MM.1S (cell line): ENCODE measurements at regions not wholly inside any gene's neighbourhood (a gene's known extent, or its start where the extent isn't known, plus 50 kb on each side); places are given as distances from the start of the nearest gene placed in this dataset.

Experiments
- CTCF ChIP-seq: fragments of 300-600 bp; sonication (generic); IDR thresholded peaks from 2 replicates; pipeline ENCODE4 v1.5.1; 2016; ENCODE audit warnings: antibody characterized with exemption, low read length, mixed read lengths
- EZH2 ChIP-seq: fragments of 300-600 bp; sonication (generic); optimal IDR thresholded peaks from 2 replicates; pipeline ENCODE3; 2017; ENCODE audit warnings: low read depth, mild to moderate bottlenecking, antibody characterized with exemption, low read length, mixed read lengths

DNA sequence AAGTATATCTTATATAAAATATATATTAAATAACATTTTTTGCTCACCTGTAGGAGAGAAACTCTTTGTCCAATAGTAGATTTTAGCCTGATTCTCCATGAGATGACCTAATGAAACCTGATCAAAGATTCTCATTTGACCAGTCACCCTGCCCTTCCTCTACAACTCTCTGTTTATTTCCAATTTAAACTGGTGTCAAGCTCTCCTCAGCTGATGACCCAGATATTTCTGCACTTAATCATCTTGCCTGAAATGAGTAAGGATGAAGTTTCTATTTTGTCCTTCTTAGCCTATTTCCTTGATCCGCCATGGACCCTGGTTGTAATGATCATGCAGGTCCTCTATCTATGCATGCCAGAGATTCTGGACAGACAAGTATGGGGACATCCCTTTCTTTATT lies 179.3 kb upstream of the FGF10 start:
- TF ChIP-seq CTCF: no peak
- TF ChIP-seq EZH2: no peak
